ENCODE measurements at regions not wholly inside any gene's neighbourhood (a gene's known extent, or its start where the extent isn't known, plus 50 kb on each side); places are given as distances from the start of the nearest gene placed in this dataset.

DNA sequence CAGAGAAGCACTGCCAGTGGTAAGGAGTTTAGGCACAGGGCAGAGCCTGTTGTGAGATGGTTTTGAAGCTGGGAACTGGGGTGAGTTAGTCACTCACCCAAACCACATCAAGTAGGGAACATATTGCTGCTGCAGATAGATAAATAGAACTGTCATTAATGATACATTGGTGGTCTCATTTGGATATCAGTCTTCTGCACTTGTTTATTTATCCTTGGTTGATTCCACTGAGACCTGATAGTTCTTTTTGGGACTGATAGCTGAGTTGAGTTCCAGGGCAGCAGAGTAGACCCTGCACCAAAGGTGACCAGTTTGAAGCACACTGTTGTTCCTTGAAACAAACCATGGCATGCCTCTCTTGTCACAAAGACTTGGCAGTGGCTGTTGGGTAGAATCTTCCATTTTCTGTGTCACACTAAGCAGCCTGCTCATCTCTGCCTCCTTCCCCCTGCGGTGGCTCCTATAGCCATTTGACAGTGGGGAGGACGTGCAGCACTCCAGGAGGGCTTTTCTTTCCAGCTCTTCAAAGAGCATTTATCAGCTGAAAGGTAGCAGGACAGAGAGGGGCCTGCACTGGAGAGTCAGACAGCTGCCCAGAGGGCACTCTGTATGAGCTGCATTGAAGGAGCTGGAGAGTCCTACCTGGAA lies 59.7 kb upstream of the TMEM164 start:
- Histone ChIP-seq H3K4me3 (replicated peaks in 1 of 3) (no peak overlapping the region), H3K4me1 (no peaks in the 10 kb centered on the region), H3K9me3 (no peaks in the 10 kb centered on the region), H3K36me3 (no peaks in the 10 kb centered on the region), H3K27me3 (no peaks in the 10 kb centered on the region), H3K27ac (no peak overlapping the region)
- intact Hi-C loops (cut with DNase I), result no loop called here
- TF ChIP-seq, protein P1, sequence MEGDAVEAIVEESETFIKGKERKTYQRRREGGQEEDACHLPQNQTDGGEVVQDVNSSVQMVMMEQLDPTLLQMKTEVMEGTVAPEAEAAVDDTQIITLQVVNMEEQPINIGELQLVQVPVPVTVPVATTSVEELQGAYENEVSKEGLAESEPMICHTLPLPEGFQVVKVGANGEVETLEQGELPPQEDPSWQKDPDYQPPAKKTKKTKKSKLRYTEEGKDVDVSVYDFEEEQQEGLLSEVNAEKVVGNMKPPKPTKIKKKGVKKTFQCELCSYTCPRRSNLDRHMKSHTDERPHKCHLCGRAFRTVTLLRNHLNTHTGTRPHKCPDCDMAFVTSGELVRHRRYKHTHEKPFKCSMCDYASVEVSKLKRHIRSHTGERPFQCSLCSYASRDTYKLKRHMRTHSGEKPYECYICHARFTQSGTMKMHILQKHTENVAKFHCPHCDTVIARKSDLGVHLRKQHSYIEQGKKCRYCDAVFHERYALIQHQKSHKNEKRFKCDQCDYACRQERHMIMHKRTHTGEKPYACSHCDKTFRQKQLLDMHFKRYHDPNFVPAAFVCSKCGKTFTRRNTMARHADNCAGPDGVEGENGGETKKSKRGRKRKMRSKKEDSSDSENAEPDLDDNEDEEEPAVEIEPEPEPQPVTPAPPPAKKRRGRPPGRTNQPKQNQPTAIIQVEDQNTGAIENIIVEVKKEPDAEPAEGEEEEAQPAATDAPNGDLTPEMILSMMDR (IDR thresholded peaks at IDR 0.05), result no peak
- TF ChIP-seq POLR2A (IDR thresholded peaks at IDR 0.05), result no peak
- DNase-seq, result no peak
- 86 to 90% methylated on average over 2 of the region's 2 CpGs for WGBS, 2 donors

DNA sequence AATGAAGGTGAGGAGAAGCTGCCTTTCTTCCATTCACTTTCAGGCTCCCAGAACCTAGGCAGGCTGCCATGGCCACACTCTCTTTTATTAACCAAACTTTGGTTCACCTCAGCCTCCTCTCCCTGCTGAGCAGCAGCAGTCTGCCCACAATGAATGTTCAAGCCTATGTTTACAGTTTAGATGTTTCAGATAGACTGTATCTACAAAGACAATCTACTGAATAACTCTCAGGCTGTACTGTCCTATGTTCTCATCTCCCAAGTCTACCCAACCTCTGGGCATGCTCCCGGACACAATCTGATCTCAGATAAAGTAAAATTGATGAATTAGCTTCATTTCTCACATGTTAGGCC lies 59.2 kb upstream of the TMEM164 start:
- intact Hi-C loops (cut with DNase I), result no loop called here
- Histone ChIP-seq H3K4me3 (replicated peaks in 1 of 3) (no peak overlapping the region), H3K4me1 (no peaks in the 10 kb centered on the region), H3K27me3 (no peaks in the 10 kb centered on the region), H3K9me3 (no peaks in the 10 kb centered on the region), H3K27ac (no peak overlapping the region), H3K36me3 (no peaks in the 10 kb centered on the region)
- 100% methylated on average over 1 of the region's 1 CpG for WGBS, 2 donors
- DNase-seq, result no peak
- TF ChIP-seq POLR2A (IDR thresholded peaks at IDR 0.05), result no peak
- TF ChIP-seq, protein P1 (IDR thresholded peaks at IDR 0.05), result no peak

DNA sequence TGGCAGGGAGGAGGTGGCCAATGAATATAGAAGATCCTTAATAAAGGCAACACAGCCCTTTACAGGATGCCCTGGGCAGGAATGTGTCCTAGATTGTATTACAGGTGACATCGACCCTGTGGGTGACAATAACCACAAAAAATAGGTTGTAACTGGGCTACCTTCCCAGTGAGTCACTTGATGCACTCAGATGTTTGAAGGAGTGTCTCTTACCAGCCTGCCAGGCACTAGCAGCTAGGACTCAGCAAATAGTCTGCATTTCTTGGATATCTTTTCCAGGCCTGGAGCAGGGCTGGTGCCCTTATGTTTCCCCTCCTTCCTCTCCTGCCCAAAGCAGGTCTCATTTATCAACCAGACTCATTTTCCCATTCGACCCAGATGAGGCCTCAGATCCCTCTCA lies 50.9 kb upstream of the TMEM164 start:
- H3K4me1 ChIP-seq, result peaks cover 3 to 5% of the 10 kb centered on the region in 2 donors
- H3K9me3 ChIP-seq, result no peaks in the 10 kb centered on the region
- 42 to 50% methylated on average over 2 of the region's 2 CpGs for WGBS, 2 donors

DNA sequence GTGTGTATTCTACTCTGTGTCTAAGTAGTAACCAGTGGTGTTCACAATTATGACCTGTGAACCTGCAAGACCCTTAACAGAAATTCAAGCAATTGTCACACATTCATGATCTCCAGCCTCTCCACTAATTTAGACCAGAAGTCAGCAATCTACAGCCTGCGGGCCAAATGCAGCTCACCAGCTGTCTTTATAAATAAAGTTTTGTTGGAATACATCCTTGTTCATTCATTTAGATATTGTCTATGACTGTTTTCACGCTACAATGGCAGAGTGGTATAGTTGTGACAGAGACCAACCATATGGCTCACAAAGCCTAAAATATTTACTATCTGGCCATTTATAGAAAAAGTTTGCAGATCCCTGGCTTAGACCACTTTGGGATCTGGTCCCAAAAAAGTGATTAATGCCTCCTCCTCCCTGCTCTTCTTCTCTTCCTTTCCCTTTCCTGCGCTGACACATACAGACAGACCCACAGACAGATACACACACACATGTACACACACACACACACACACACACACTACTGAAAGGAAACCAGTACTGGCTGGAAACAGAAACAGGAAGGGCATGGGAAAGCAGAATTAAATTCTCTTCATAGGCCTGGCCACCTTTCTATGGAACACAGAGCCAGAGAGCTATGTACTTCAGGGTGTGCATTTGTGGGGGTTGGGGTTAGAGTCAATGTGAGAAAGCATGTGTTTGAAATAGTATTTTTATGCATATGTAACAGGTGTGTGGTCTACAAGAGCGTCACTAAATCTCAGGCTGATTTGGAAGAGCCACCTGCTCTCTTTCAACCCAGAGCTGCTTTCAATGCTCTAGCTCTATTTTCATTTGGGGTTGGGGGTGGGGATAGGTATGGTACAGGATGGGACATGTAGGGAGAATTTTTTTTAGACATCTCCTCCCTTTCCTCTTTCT lies 49.7 kb upstream of the TMEM164 start:
- WGBS, 2 donors, result 83 to 94% methylated on average over 4 of the region's 4 CpGs
- DNase-seq, result no peak
- Histone ChIP-seq H3K9me3 (no peaks in the 10 kb centered on the region), H3K36me3 (no peaks in the 10 kb centered on the region), H3K4me3 (replicated peaks in 1 of 3) (no peak overlapping the region), H3K27me3 (no peaks in the 10 kb centered on the region), H3K27ac (no peak overlapping the region), H3K4me1 (peaks cover 3 to 5% of the 10 kb centered on the region in 2 donors)
- intact Hi-C loops (cut with DNase I), result no loop called here
- TF ChIP-seq POLR2A (IDR thresholded peaks at IDR 0.05), result no peak
- TF ChIP-seq, protein P1 (IDR thresholded peaks at IDR 0.05), result no peak

More for the DNA sequence above, 50.9 kb upstream of the TMEM164 start:
- TF ChIP-seq POLR2A (IDR thresholded peaks at IDR 0.05), result no peak
- peak; percentile 41 to 51 for DNase-seq
- Histone ChIP-seq H3K27me3 (no peaks in the 10 kb centered on the region), H3K27ac (no peak overlapping the region), H3K4me3 (replicated peaks in 1 of 3) (no peak overlapping the region), H3K36me3 (no peaks in the 10 kb centered on the region)
- intact Hi-C loops (cut with DNase I), result no loop called here
